ENCODE measurements at regions not wholly inside any gene's neighbourhood (a gene's known extent, or its start where the extent isn't known, plus 50 kb on each side); places are given as distances from the start of the nearest gene placed in this dataset.

DNA sequence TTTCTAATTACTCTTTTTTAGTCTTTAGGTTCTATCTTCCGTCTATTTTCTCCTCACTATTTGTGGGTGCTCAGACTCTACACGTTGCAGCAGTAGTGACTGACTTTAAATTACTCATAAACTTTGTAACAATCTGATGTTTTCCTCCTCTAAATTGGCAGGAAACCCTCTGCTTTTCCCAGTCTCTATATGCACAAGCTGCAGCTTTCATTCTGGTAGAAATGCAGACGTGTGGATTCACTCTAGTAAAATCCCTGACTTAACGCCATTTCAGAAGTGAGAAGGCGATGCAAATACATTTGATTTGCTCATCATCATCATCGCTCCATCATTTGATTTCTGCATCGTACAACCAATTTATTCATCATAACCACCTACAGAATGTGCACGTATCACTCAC is 561.0 kb upstream of the ZFHX3 start (continued):
- TF ChIP-seq CTCF (IDR thresholded peaks at IDR 0.05 in 2 of 3, conservative IDR thresholded peaks at IDR 0.05 in 1 of 3; ENCODE audit: control insufficient read depth in 2 of 3, extremely low read depth in 1 of 3, insufficient read depth in 1 of 3, low read depth in 3 of 3, low read length in 3 of 3) (no peak), RAD51 (IDR thresholded peaks at IDR 0.05) (no peak), CHD4 (IDR thresholded peaks at IDR 0.05) (no peak), SIN3A (IDR thresholded peaks at IDR 0.05; ENCODE audit: low read depth, low read length) (no peak), ZNF207 (IDR thresholded peaks at IDR 0.05; ENCODE audit: borderline replicate concordance) (no peak), IKZF1 (conservative IDR thresholded peaks at IDR 0.05) (no peak), SREBF2 (IDR thresholded peaks at IDR 0.05; ENCODE audit: low read length) (no peak), NRF1 (conservative IDR thresholded peaks at IDR 0.05; ENCODE audit: low read depth, low read length) (no peak), ZNF592 (IDR thresholded peaks at IDR 0.05) (no peak)
